ENCODE measurements at regions not wholly inside any gene's neighbourhood (a gene's known extent, or its start where the extent isn't known, plus 50 kb on each side); places are given as distances from the start of the nearest gene placed in this dataset.

DNA sequence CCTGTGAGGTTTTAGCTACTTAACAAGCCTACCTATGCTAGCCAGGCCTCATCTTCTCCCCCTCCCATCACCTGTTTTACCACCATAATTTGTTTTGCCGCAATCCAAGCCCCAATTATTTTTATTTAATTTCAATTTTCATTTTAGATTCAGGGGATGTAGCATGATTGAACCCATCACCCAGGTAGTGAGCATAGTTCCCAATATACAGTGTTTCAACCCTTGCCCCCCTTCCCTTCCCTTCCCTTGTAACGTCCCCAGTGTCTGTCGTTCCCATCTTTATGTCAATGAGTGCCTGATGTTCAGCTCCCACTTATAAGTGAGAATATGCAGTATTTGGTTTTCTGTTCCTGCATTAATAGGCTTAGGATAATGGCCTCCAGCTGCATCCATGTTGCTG lies 885.0 kb downstream of the UQCRFS1 start:
- H3K4me1 Mint-ChIP-seq (ENCODE audit: low read depth): no peaks in the 10 kb centered on the region
- no peak overlapping the region for H3K4me3 Mint-ChIP-seq (ENCODE audit: low read depth)
- no peaks in the 10 kb centered on the region for H3K36me3 Mint-ChIP-seq (ENCODE audit: low read depth)
- H3K9me3 Mint-ChIP-seq: no peaks in the 10 kb centered on the region
- DNase-seq (ENCODE audit: low spot score): no peak
- no peak overlapping the region for H3K27ac Mint-ChIP-seq
- no peaks in the 10 kb centered on the region for H3K27me3 Mint-ChIP-seq (ENCODE audit: low read depth)
- intact Hi-C loops (cut with micrococcal nuclease): no loop called here

DNA sequence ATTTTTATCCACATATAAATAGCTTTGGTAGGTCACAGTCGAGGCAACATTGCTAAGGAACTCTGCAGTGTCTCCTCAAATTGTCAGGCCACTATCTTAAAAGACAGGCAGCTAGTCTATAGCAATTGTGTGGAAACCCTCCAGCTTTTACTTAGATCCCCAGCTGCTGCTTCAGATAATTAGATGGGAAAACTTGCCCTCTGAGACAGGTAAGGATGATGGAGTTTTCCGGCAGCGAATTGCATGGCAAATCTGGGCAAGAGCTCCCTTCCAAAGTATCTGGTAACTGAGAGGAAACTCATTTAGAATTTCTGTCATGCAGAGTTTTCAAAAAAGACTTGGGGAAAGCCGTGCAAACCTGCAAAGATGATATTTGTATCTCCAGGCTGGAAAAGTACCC lies 886.2 kb downstream of the UQCRFS1 start:
- no peak for DNase-seq (ENCODE audit: low spot score)
- Mint-ChIP-seq H3K4me3 (ENCODE audit: low read depth) (no peak overlapping the region), H3K4me1 (ENCODE audit: low read depth) (no peaks in the 10 kb centered on the region), H3K27me3 (ENCODE audit: low read depth) (no peaks in the 10 kb centered on the region), H3K36me3 (ENCODE audit: low read depth) (no peaks in the 10 kb centered on the region), H3K27ac (no peak overlapping the region), H3K9me3 (no peaks in the 10 kb centered on the region)
- intact Hi-C loops (cut with micrococcal nuclease): no loop called here

DNA sequence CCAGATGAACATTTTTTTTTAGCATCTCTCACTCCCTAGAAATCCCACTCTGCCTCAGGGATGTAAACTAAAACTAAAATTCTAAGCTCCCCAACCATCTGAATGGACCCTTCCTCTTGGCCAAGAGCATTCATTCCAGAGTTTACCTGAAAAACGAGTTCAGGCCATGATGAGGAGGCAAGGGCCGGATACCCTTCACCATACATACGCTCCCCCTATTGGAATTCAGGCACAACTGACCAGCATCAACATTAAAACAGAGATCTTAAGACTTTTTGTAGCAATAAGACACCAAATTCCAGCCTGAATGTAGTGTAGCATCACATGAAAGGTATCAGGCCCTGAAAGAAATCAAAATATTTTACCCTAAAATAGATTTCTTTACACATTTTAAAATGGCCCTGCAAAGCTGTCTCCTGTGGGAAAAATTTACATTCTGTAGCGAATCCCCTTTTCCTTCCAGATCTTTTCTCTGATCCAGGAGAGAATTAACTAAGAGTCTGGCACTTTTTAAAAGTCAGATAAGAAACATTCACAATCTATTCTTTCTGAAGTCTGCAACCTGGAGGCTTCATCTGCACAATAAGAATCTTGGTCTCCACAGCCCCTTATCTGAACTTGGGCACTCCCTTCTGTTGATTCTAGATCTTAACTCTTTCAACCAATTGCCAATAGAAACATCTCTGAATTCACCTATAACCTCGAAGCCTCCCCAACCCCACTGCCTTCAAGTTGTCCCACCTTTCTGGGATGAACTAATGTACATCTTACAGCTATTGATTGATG lies 888.5 kb downstream of the UQCRFS1 start:
- H3K4me1 Mint-ChIP-seq (ENCODE audit: low read depth): no peaks in the 10 kb centered on the region
- no peak overlapping the region for H3K27ac Mint-ChIP-seq
- DNase-seq (ENCODE audit: low spot score): no peak
- H3K27me3 Mint-ChIP-seq (ENCODE audit: low read depth): no peaks in the 10 kb centered on the region
- no peaks in the 10 kb centered on the region for H3K9me3 Mint-ChIP-seq
- H3K36me3 Mint-ChIP-seq (ENCODE audit: low read depth): no peaks in the 10 kb centered on the region
- intact Hi-C loops (cut with micrococcal nuclease): no loop called here
- no peak overlapping the region for H3K4me3 Mint-ChIP-seq (ENCODE audit: low read depth)

DNA sequence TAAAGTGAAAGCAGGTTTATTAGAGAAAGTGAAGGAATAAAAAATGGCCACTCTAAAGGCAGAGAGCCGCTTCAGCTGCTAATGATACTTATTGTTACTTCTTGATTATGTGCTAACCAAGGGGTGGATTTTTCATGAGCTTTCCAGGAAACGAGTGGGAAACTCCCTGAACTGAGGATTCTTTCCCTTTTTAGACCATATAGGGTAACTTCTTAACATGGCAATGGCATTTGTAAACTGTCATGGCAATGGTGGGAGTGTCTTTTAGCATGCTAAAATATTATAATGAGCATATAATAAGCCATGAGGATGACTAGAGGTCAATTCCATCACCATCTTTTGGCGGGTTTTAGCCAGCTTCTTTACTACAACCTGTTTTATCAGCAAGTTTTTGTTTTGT lies 890.0 kb downstream of the UQCRFS1 start:
- Mint-ChIP-seq H3K4me3 (ENCODE audit: low read depth) (no peak overlapping the region), H3K4me1 (ENCODE audit: low read depth) (no peaks in the 10 kb centered on the region), H3K27ac (no peak overlapping the region), H3K27me3 (ENCODE audit: low read depth) (no peaks in the 10 kb centered on the region), H3K9me3 (no peaks in the 10 kb centered on the region), H3K36me3 (ENCODE audit: low read depth) (no peaks in the 10 kb centered on the region)
- intact Hi-C loops (cut with micrococcal nuclease): no loop called here
- DNase-seq (ENCODE audit: low spot score): no peak

DNA sequence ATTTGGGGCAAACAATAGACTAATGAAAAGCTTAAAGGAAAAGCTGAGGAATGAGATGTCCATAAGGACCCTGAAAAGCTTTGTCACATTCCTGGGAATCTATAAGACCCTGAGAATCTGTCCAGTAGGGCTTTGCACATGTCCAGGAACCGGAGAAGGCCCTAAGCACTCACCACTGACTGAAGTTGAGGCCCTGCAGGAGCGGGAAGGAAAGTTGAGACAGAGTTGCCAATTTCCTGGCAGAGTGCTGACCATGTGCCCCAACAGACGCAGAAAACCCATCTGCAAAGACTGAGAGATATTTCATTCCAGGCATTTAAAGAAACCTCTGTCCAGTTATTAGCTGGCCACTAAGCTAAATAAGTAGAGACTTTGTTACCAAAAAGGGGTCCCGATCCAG lies 890.5 kb downstream of the UQCRFS1 start:
- H3K27ac Mint-ChIP-seq: no peak overlapping the region
- H3K27me3 Mint-ChIP-seq (ENCODE audit: low read depth): no peaks in the 10 kb centered on the region
- DNase-seq (ENCODE audit: low spot score): no peak
- no peaks in the 10 kb centered on the region for H3K36me3 Mint-ChIP-seq (ENCODE audit: low read depth)
- no peak overlapping the region for H3K4me3 Mint-ChIP-seq (ENCODE audit: low read depth)
- intact Hi-C loops (cut with micrococcal nuclease): no loop called here
- no peaks in the 10 kb centered on the region for H3K9me3 Mint-ChIP-seq
- H3K4me1 Mint-ChIP-seq (ENCODE audit: low read depth): no peaks in the 10 kb centered on the region

DNA sequence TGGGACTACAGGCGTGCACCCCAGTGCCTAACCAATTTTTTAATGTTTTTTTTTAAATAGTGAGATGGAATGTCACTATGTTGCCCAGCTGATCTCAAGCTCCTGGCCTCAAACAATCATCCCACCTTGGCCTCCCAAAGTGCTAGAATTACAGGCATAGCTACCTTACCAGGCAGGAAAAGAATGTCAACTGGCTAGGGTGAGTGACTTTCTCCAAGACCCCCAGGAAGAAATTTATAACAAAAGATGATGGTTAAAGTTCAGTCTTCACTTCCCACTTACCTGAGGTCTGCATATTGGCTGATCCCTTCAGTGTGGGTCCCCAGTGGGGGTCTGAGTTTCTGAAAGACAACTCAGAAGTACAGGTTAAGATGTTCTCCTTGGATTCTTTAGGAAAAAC lies 893.0 kb downstream of the UQCRFS1 start:
- H3K27me3 Mint-ChIP-seq (ENCODE audit: low read depth): no peaks in the 10 kb centered on the region
- H3K36me3 Mint-ChIP-seq (ENCODE audit: low read depth): no peaks in the 10 kb centered on the region
- no peaks in the 10 kb centered on the region for H3K9me3 Mint-ChIP-seq
- DNase-seq (ENCODE audit: low spot score): no peak
- no peaks in the 10 kb centered on the region for H3K4me1 Mint-ChIP-seq (ENCODE audit: low read depth)
- H3K27ac Mint-ChIP-seq: no peak overlapping the region
- H3K4me3 Mint-ChIP-seq (ENCODE audit: low read depth): no peak overlapping the region
- intact Hi-C loops (cut with micrococcal nuclease): no loop called here

DNA sequence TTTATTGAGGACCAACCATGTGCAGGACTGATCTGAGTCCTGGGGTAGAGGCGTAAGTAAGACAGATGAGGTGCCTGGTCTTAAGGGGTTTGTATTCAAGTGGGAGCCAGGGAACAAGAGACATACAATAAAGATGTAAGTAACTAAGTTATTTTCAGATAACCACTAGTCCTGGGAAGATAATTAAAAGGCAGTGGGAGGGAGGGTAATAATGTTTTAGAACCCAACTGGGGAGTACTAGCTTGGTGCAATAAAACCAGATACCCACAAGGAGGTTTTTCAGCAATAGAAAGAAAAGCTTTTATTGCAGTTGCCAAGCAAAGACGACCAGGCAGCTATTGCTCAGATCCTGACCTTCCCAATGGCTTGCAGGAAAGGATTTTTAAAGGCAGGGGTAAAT lies 893.7 kb downstream of the UQCRFS1 start:
- no peaks in the 10 kb centered on the region for H3K36me3 Mint-ChIP-seq (ENCODE audit: low read depth)
- no peak overlapping the region for H3K4me3 Mint-ChIP-seq (ENCODE audit: low read depth)
- no peak for DNase-seq (ENCODE audit: low spot score)
- H3K27ac Mint-ChIP-seq: no peak overlapping the region
- no peaks in the 10 kb centered on the region for H3K9me3 Mint-ChIP-seq
- no peaks in the 10 kb centered on the region for H3K27me3 Mint-ChIP-seq (ENCODE audit: low read depth)
- no peaks in the 10 kb centered on the region for H3K4me1 Mint-ChIP-seq (ENCODE audit: low read depth)
- intact Hi-C loops (cut with micrococcal nuclease): no loop called here

DNA sequence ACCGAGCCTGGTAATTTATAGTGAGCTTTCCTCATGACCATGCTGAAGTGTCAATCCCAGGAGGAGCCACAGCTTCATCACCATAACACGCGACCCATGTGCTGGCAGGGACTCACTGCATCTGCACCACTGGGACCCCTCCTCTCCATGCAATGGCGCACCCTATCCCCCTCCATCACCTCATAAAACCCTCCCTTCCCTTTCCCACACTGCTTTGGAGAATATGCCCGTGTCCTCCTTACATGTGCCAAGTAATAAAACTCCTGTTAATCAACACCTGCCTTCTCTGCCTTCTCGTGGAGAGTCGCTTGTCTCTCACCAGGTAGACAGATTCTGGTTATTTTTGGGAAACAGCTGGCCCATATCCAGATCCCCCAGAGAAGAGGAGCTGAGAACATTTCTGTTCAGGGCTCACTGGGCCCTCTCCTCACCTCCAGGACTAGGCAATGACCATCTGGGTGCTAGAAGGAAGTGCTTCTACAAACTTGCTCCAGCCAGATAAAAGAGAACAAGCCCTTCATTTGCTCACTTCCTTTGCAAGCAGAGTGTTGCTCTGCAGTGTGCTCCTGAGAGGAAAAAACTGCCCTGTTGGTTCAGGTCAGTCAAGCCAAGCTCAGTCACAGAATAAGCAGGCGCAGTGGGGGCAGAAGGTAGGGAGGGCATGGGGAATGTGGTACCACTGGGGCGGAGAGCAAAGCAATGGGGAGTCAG lies 894.3 kb downstream of the UQCRFS1 start:
- no peak overlapping the region for H3K4me3 Mint-ChIP-seq (ENCODE audit: low read depth)
- H3K27ac Mint-ChIP-seq: no peak overlapping the region
- no peaks in the 10 kb centered on the region for H3K36me3 Mint-ChIP-seq (ENCODE audit: low read depth)
- no peak for DNase-seq (ENCODE audit: low spot score)
- no peaks in the 10 kb centered on the region for H3K27me3 Mint-ChIP-seq (ENCODE audit: low read depth)
- H3K9me3 Mint-ChIP-seq: no peaks in the 10 kb centered on the region
- intact Hi-C loops (cut with micrococcal nuclease): no loop called here
- no peaks in the 10 kb centered on the region for H3K4me1 Mint-ChIP-seq (ENCODE audit: low read depth)

DNA sequence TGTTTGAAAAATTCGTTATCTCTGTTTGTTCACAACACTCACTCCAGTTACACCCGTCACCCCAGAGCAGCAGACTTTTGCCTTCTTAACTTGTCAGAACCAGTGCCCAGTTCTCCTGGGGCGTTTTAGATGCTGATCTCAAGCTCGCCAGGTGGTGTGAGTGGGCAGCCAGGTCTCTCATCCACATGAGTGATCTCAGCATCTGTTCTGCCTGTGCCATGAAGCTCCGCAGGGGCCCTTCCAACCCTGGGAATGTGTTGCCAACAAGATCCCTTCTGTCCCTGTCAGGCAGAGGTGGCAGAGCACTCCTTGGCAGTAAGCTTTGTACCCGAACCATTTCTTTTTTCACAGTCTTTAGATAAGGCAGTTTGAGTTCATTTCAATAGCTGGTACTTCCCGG lies 896.5 kb downstream of the UQCRFS1 start:
- H3K4me1 Mint-ChIP-seq (ENCODE audit: low read depth): no peaks in the 10 kb centered on the region
- H3K27me3 Mint-ChIP-seq (ENCODE audit: low read depth): no peaks in the 10 kb centered on the region
- H3K36me3 Mint-ChIP-seq (ENCODE audit: low read depth): no peaks in the 10 kb centered on the region
- intact Hi-C loops (cut with micrococcal nuclease): no loop called here
- no peak overlapping the region for H3K27ac Mint-ChIP-seq
- no peaks in the 10 kb centered on the region for H3K9me3 Mint-ChIP-seq
- no peak overlapping the region for H3K4me3 Mint-ChIP-seq (ENCODE audit: low read depth)
- DNase-seq (ENCODE audit: low spot score): no peak

DNA sequence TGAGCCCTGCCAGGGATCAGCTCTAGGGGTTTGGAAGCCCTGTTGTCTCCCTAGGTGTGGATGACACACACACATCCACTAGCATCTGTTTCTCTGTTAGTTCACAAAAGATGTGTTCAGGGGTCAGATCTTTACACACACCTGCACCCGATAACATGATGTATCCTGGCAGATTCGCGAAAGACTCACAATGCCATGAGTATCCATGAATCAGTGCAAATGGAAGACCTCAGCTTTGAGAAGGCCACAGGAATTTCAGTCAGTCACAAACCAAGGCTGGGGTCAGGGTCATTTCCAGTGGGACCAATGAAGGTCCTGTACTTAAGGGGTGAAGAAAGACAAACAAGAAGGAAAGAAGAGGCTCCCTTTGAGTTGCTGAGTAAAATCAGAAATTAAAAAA lies 898.2 kb downstream of the UQCRFS1 start:
- Mint-ChIP-seq H3K9me3 (no peaks in the 10 kb centered on the region), H3K27me3 (ENCODE audit: low read depth) (no peaks in the 10 kb centered on the region), H3K4me3 (ENCODE audit: low read depth) (no peak overlapping the region), H3K4me1 (ENCODE audit: low read depth) (no peaks in the 10 kb centered on the region), H3K27ac (no peak overlapping the region), H3K36me3 (ENCODE audit: low read depth) (no peaks in the 10 kb centered on the region)
- intact Hi-C loops (cut with micrococcal nuclease): no loop called here
- DNase-seq (ENCODE audit: low spot score): no peak

DNA sequence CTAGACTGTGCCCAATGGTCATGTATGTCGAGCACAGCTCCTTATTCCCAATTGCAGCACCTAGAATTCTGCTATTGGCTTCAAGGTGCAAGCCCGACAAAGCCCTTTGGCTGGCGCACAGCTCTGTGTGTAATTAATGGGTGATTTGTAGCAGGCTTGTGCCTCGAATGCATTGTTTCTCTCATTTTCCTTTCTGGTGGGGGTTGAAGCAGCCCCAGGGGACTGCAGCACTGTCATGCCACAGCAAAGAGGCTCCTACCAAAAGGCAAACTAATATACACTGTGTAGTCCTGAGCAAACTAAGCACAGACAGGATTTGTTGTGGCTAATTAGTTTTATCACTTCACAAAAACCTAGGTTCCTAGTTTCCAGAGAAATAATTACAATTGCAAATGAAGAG lies 898.7 kb downstream of the UQCRFS1 start:
- H3K27me3 Mint-ChIP-seq (ENCODE audit: low read depth): no peaks in the 10 kb centered on the region
- no peak overlapping the region for H3K27ac Mint-ChIP-seq
- no peaks in the 10 kb centered on the region for H3K9me3 Mint-ChIP-seq
- H3K4me1 Mint-ChIP-seq (ENCODE audit: low read depth): no peaks in the 10 kb centered on the region
- H3K36me3 Mint-ChIP-seq (ENCODE audit: low read depth): no peaks in the 10 kb centered on the region
- H3K4me3 Mint-ChIP-seq (ENCODE audit: low read depth): no peak overlapping the region
- no peak for DNase-seq (ENCODE audit: low spot score)
- intact Hi-C loops (cut with micrococcal nuclease): no loop called here

DNA sequence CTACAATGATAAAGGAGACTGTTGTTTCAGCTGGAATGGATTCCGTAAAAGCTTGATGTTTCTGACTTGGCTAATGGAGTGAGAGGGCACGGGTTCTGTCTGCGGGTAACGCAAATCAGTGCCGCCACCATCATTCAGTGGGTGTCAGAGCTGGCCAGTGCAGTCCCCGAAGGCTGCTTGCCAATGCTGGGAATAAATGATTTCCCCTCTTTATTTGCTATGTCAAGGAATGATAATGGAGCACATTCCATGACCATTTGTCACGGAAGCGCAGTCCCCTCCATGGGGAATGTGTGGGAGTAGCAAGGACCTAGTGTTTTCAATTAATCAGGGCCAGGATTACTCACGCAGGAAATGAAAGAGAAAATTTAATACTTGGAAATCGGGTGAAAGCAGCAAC lies 899.3 kb downstream of the UQCRFS1 start:
- Mint-ChIP-seq H3K27ac (no peak overlapping the region), H3K4me1 (ENCODE audit: low read depth) (no peaks in the 10 kb centered on the region), H3K27me3 (ENCODE audit: low read depth) (no peaks in the 10 kb centered on the region), H3K9me3 (no peaks in the 10 kb centered on the region), H3K36me3 (ENCODE audit: low read depth) (no peaks in the 10 kb centered on the region), H3K4me3 (ENCODE audit: low read depth) (no peak overlapping the region)
- DNase-seq (ENCODE audit: low spot score): no peak
- intact Hi-C loops (cut with micrococcal nuclease): no loop called here

DNA sequence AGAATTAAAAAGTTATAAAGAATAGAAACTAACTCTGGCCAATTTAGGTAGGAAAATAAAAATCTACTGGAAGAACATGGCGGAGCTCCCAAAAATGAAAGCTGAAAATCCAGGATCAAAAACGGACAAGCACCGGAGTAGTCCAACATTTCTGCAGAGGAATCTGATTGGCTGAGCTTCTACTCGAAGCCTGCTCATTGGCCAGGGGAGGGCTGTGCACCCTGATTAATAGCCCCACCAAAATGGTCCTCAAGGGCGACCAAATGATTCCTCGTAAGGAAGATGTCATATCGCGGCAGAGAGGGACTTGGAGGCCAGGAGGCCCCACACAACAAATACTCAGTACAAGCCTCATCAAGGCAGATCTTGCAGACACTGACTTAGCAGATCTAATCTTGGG lies 900.7 kb downstream of the UQCRFS1 start:
- H3K27ac Mint-ChIP-seq: no peak overlapping the region
- no peak overlapping the region for H3K4me3 Mint-ChIP-seq (ENCODE audit: low read depth)
- intact Hi-C loops (cut with micrococcal nuclease): no loop called here
- no peaks in the 10 kb centered on the region for H3K9me3 Mint-ChIP-seq
- H3K36me3 Mint-ChIP-seq (ENCODE audit: low read depth): no peaks in the 10 kb centered on the region
- no peak for DNase-seq (ENCODE audit: low spot score)
- H3K4me1 Mint-ChIP-seq (ENCODE audit: low read depth): no peaks in the 10 kb centered on the region
- no peaks in the 10 kb centered on the region for H3K27me3 Mint-ChIP-seq (ENCODE audit: low read depth)
